ENCODE measurements at regions not wholly inside any gene's neighbourhood (a gene's known extent, or its start where the extent isn't known, plus 50 kb on each side); places are given as distances from the start of the nearest gene placed in this dataset.

- TF ChIP-seq EZH2phosphoT487 (IDR thresholded peaks at IDR 0.05; ENCODE audit: low read depth) (no peak), CTCF (IDR thresholded peaks at IDR 0.05; ENCODE audit: low read depth, low read length) (no peak)
Measured at GRCh38 chr7:12788171-12788570, 100.7 kb downstream of the ARL4A start.

All from OCI-LY3 (cell line).